HG03460 (cell line): ENCODE measurements at regions not wholly inside any gene's neighbourhood (a gene's known extent, or its start where the extent isn't known, plus 50 kb on each side); places are given as distances from the start of the nearest gene placed in this dataset.
"Not testable (repeated sequence)": the region's sequence is repeated elsewhere in the genome, so short reads cannot be mapped to it uniquely, and the experiment has no call there.

Experiments
- ATAC-seq: cut with Tn5 transposase; IDR thresholded peaks from one replicate; pipeline ENCODE4 v1.9.1; 2021; ENCODE audit not compliant: unreplicated experiment

GRCh38 chr4:27714073-27714472, 853.4 kb downstream of the STIM2 start:
- no peak for ATAC-seq

DNA sequence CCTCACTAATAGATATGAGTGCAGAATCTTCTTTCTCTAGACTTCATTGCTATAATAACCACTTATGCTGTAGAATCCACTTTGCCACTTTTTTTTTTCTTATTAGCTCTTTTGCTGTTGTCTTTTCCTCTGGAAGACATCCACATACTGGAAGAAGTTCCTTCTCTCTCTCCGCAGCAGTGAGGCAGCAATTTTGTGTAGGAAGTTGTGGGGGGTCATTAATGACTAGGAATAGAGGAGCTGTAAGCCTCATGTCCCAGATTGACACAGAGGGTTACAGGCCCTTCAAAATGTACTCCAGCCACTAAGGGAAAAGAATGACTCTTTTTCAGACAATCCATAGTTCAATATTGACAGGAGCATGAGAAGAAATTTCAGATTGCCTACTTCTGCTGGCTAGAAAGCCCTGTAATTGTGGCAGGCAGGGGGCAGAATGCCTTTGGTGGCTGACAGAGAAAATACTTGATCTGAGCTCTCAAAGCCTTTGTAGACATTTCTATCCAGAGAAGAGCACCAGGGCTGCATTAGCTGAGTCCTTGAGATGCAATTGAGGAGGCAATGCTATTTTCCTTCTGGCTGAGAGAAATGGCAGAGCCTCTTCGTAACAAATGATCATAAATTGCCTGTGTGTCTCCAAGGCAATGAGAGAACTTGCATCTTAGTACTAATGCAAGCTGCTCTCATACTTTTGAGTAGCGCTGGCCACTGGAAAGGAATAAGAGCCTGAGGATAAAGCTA, 856.2 kb downstream of the STIM2 start:
- no peak for ATAC-seq

GRCh38 chr4:27717431-27717755, 856.8 kb downstream of the STIM2 start:
- no peak for ATAC-seq

- peak; percentile 81 for ATAC-seq
These were observed 859.5 kb downstream of the STIM2 start for GRCh38 chr4:27720010-27720766.

DNA sequence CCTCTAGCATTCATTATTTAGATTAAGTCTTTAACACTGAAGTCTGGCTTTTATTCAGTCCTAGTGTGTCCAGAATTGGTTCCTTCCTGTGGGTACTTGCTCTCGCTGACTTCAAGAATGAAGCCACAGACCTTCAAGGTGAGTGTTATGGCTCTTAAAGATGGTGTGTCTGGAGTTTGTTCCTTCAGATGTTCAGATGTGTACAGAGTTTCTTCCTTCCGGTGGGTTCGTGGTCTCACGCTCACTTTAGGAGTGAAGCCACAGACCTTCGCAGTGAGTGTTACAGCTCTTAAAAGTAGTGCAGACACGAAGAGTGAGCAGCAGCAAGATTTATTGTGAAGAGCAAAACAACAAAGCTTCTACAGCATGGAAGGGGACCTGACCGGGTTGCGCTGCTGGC, 860.6 kb downstream of the STIM2 start:
- no peak for ATAC-seq

DNA sequence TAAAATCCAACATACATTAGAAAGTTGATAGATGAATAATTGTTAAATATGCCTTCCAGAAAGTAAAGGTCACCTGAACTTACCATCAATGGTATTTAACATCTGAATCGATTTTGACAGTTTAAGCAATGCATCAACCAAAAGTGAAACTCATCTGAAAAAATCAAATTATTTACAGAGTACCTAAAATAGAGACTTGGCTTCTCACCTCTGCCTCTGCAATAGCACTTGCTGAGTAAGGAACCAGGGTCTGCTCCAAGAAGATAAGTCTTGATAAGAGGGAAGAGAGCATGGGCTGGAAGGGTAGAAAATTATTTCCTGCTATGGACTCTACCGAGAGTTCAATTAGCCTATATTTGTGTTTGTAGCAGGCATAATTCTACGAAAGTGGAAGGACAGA, 868.3 kb downstream of the STIM2 start:
- ATAC-seq: no peak

DNA sequence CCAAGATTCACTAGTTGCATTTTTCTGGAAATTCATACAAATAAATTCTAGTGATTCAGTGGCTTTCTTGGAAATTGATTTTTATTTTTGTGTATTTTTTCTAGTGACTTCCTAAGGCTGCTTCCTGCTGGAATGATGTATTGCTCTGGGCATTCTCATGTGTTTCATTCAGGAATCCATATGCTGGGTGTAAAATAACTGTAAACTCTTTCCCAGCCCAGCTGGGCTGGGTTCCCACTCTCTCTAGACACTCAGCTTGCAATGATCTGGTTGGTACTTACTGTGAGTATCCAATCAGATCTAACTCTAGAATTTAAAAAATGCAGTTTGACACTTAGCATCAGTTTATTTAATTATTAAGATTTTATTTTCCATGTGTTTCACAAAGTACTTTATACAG, 882.2 kb downstream of the STIM2 start:
- no peak for ATAC-seq

DNA sequence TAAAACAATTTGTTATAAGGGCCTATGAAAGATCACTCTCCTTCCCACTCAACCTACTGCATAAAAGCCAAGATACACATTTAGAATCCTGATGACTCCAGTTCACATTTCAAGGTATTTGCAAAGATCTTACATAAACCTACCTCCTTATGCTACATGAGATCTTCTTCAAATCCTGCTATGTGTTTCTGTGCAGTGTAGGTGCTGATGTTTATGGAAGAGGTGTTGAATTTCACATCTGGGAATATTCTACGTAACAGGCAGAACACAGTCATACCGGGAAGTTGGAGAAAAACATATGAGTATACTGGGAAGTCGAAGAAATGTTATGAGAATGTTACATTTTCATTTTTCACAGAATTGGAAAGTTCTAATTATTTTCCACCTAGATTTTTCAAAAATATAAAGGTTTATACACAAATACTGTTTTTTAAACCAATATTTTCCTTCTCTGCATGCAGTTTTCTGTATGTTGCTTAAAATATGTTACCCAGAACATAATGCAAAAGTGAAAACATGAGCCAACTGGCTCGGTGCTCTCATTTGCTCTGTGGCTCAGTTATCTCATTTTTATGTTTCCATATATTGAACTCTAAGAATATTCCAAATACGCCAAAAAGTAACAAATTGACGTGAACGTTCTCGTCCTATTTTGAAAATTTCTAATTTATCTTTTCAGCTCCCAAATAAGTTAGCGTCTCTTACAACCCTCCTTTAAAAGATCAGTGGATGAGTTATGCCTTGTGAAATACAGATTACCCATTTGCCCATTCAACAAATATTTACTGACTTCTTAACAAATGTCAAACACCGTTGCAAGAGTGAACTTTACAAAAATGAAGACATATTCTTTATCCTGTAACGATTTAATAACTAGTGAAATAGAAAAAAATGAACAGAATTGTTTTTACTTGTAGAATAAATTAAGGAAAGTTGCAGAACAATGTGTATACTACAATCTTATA, 899.3 kb downstream of the STIM2 start:
- ATAC-seq: no peak

DNA sequence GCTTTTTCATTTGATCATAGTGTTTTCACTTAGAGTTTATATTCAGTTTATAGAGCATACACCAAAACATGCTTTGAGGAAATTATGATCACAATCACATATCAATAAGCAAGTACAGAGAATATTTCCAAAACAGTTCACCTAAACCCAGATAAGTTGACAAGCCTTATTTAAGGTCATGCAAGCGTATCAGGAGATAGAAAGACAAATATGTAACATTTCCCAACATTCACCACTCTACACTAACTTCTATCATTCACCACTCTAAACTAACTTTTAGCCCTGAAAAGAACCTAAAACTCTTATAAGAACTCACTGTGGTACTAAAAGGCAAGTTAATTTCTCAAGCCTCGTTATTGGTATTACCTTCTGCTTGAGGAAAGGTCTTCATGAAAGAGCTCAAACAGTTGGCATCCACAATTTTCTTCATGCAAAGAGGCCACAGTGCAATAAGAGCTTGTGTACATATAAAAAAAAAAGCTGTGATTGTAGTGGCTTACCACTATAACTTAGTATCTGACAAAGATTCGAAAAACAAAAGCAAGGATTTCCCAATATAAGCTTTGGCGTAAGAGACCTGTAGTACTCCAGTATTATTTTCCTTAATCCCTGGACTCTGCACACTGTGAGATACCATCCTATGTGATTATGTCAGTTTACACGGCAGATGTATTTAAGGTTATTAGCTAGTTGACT, 903.3 kb downstream of the STIM2 start:
- no peak for ATAC-seq

GRCh38 chr4:27764526-27764837, 903.8 kb downstream of the STIM2 start:
- ATAC-seq: peak; percentile 89

- no peak for ATAC-seq
These were observed 910.3 kb downstream of the STIM2 start for GRCh38 chr4:27770895-27771294.

- ATAC-seq: no peak
These were observed 914.5 kb downstream of the STIM2 start for GRCh38 chr4:27775156-27775555.

- ATAC-seq: no peak
These were observed 919.2 kb downstream of the STIM2 start for GRCh38 chr4:27779827-27780226.

DNA sequence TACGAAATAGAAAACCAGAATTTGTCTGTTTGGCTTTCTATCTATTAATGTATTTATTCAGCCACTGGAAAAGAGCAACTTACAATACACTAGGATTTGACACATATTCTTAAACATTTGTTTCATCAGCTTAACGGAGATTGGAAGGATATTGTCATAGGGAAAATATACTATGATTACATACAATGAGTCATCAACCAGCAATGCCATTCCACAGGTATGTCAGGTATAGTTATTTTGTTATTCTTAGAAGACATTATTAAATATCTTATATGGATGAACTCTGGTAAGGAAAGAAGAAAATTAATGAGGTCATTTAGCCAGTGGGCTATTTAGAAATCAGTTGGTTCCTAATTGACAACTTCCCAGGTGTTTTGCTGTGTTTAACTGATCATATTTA, 926.6 kb downstream of the STIM2 start:
- ATAC-seq: no peak

GRCh38 chr4:27789773-27790172, 929.1 kb downstream of the STIM2 start:
- no peak for ATAC-seq

DNA sequence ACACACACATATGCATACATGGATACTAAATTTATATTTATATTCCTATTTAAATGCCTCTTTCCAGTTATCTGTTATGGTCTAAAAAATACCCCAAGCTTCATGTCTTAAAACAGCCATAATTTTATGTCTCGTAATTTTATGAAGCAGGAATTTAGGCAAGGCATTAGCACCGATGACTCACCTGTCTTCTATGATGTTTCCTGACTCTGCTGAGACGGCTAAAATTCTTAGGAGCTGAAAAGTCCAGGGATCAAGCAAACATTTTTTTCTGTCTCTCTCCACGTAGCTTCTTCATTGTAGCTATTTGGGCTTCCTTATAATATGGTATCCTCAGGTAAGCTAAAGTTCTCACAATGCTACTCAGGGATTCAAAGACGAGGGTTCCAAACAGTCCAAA, 930.3 kb downstream of the STIM2 start:
- no peak for ATAC-seq

- no peak for ATAC-seq
These were observed 931.0 kb downstream of the STIM2 start for GRCh38 chr4:27791640-27792039.

DNA sequence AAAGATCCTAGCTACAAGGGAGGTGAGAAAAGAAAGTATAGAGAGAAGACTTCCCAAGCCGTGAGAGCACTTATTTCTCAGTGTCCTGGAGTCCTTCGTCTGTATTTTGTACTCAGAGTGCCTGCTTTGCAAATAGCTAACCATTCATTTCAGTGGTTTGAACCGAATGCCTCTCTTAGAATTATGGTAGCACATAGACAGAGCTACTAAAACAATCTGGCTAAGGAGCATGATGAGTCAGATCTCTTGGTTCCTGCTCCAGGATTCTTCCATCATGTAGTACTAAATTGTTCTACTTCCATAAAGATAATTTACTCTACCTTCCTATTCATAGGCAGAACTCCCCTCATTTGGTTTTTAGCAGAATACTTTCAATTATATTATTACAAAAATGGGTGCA, 946.6 kb downstream of the STIM2 start:
- no peak for ATAC-seq

GRCh38 chr4:27811948-27812347, 951.3 kb downstream of the STIM2 start:
- ATAC-seq: no peak

DNA sequence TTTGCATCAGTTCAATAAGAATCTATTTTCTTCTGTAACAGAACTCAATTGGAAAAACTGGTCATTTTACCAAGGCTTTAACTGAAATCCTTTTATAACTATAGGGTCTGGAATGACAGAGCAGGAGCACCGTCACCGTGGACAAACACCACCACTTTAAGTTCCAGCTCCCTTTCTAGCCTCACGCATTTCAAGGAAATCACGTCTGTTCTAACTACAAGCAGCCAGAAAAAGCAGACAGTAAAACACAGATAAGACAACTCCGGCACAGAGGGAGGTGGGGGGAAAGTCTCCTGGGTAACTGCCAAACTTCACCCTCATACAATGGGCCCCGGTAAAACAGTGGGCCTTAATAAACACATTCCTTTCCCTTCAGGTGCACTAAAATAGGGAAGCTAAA, 952.6 kb downstream of the STIM2 start:
- not testable (repeated sequence) for ATAC-seq
